SK-N-SH treated with all-trans-retinoic acid at 6 μM for 48 hours (cell line): ENCODE measurements at regions not wholly inside any gene's neighbourhood (a gene's known extent, or its start where the extent isn't known, plus 50 kb on each side); places are given as distances from the start of the nearest gene placed in this dataset.

Experiments used
- ATAC-seq: fragments of 200-7000 bp; cut with Tn5 transposase; 3 replicates; pipeline ENCODE4 v1.9.1; 2020; ENCODE audit warnings: mild to moderate bottlenecking, moderate library complexity
- ARNTL ChIP-seq: fragments of 450-650 bp; formaldehyde crosslinking; IDR thresholded peaks from 2 replicates; pipeline ENCODE4 v1.5.0; 2020; ENCODE audit warnings: low read depth, mild to moderate bottlenecking, moderate library complexity, borderline replicate concordance
- BACH2 ChIP-seq: fragments of 250-450 bp; sonication (Bioruptor Pico); IDR thresholded peaks from 2 replicates; pipeline ENCODE4 v1.9.0; 2021; ENCODE audit warnings: mild to moderate bottlenecking, borderline replicate concordance
- CSDC2 ChIP-seq: fragments of 250-450 bp; sonication (Bioruptor Pico); IDR thresholded peaks from 2 replicates; pipeline ENCODE4 v1.5.0; 2020; ENCODE audit warnings: mild to moderate bottlenecking, moderate library complexity
- ESRRG ChIP-seq: fragments of 250-450 bp; sonication (Bioruptor Pico); IDR thresholded peaks from 2 replicates; pipeline ENCODE4 v1.6.1; 2021; ENCODE audit warnings: mild to moderate bottlenecking
- GLIS3 ChIP-seq: fragments of 250-450 bp; sonication (Bioruptor Pico); IDR thresholded peaks from 2 replicates; pipeline ENCODE4 v1.5.0; 2020; ENCODE audit warnings: mild to moderate bottlenecking, moderate library complexity
- ISL1 ChIP-seq: fragments of 250-450 bp; sonication (Bioruptor Pico); IDR thresholded peaks from 2 replicates; pipeline ENCODE4 v2.1.2; 2022; ENCODE audit warnings: mild to moderate bottlenecking, moderate library complexity
- PPARA ChIP-seq: fragments of 250-450 bp; sonication (Bioruptor Pico); IDR thresholded peaks from 2 replicates; pipeline ENCODE4 v1.5.0; 2020; ENCODE audit warnings: mild to moderate bottlenecking, borderline replicate concordance
- RARB ChIP-seq: fragments of 250-450 bp; sonication (Bioruptor Pico); IDR thresholded peaks from 2 replicates; pipeline ENCODE4 v1.8.0; 2021; ENCODE audit warnings: mild to moderate bottlenecking, moderate library complexity
- SNAI2 ChIP-seq: fragments of 250-450 bp; sonication (Bioruptor Pico); IDR thresholded peaks from 2 replicates; pipeline ENCODE4 v1.5.0; 2020; ENCODE audit warnings: mild to moderate bottlenecking, moderate library complexity
- TCF4 ChIP-seq: fragments of 250-450 bp; sonication (Bioruptor Pico); IDR thresholded peaks from 2 replicates; pipeline ENCODE4 v1.8.0; 2021; ENCODE audit warnings: mild to moderate bottlenecking, moderate library complexity, borderline replicate concordance
- TOX ChIP-seq: fragments of 250-450 bp; sonication (Bioruptor Pico); IDR thresholded peaks from 2 replicates; pipeline ENCODE4 v1.8.0; 2021; ENCODE audit warnings: mild to moderate bottlenecking, moderate library complexity, borderline replicate concordance
- ZC3H10 ChIP-seq: fragments of 250-450 bp; sonication (Bioruptor Pico); IDR thresholded peaks from 2 replicates; pipeline ENCODE4 v1.5.1; 2021; ENCODE audit warnings: mild to moderate bottlenecking, moderate library complexity
- ZFP3 ChIP-seq: fragments of 250-450 bp; sonication (Bioruptor Pico); IDR thresholded peaks from 2 replicates; pipeline ENCODE4 v1.5.0; 2020; ENCODE audit warnings: mild to moderate bottlenecking, moderate library complexity
- ZFP30 ChIP-seq: fragments of 450-650 bp; formaldehyde crosslinking; IDR thresholded peaks from 2 replicates; pipeline ENCODE4 v1.5.0; 2022; ENCODE audit warnings: mild to moderate bottlenecking, moderate library complexity
- ZNF565 ChIP-seq: fragments of 450-650 bp; formaldehyde crosslinking; conservative IDR thresholded peaks from 2 replicates; pipeline ENCODE4 v1.5.0; 2020; ENCODE audit warnings: low read depth, mild to moderate bottlenecking, moderate library complexity
- ZNF70 ChIP-seq: fragments of 450-650 bp; formaldehyde crosslinking; IDR thresholded peaks from 2 replicates; pipeline ENCODE4 v1.5.0; 2020; ENCODE audit warnings: mild to moderate bottlenecking, moderate library complexity
- ZNF8 ChIP-seq: fragments of 450-650 bp; formaldehyde crosslinking; IDR thresholded peaks from 2 replicates; pipeline ENCODE4 v1.5.0; 2020; ENCODE audit warnings: mild to moderate bottlenecking, moderate library complexity
- TF ChIP-seq, protein P1 (sequence below): fragments of 250-450 bp; sonication (Bioruptor Pico); IDR thresholded peaks from 2 replicates; pipeline ENCODE4 v1.5.1; 2020; ENCODE audit warnings: low read depth, mild to moderate bottlenecking, moderate library complexity
- TF ChIP-seq, protein P2 (sequence below): fragments of 250-450 bp; sonication (Bioruptor Pico); IDR thresholded peaks from 2 replicates; pipeline ENCODE4 v1.8.0; 2021; ENCODE audit warnings: low read depth, mild to moderate bottlenecking, moderate library complexity, borderline replicate concordance
- TF ChIP-seq, protein P3 (sequence below): fragments of 250-450 bp; sonication (Bioruptor Pico); IDR thresholded peaks from 2 replicates; pipeline ENCODE4 v1.8.0; 2020; ENCODE audit warnings: mild to moderate bottlenecking, moderate library complexity, borderline replicate concordance

DNA sequence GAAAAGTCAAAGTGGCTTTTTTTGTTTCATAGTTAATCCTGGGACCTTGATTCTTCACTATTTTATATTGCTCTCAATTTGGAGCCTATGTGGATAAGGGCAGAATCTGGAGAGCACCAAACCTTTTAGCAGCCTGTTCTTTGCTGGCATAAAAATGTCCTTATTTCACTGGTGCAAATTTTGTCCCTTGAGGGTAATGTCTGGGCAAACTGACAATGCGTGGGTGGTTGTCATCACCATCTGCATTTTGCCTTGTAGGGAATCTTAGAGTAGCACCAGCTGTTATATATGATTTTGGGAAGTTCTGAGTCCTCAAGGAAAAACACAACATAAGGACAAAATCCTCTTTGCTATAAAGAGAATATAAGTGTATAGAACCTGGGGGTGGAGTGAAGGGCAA lies 336.9 kb upstream of the HTR2A start:
- no peak for ATAC-seq

DNA sequence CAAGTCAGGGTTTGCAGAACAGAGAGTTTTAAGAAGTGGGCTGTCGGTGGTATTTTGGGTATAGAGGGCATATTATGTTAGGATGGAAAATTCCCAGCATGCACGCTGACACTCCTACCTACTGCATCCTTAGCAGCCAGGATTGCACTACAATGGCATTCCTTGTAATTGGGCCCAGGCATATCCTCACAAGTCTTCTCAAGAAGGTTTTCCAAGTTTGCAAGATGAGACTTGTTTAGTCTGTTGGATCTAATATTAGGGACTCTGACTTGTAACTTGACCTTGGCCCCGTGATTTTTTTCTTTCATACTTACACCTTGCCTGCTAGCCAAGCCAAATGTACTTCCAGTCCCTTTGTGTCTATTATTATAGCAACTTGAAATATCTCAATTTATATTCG lies 335.7 kb upstream of the HTR2A start:
- no peak for ATAC-seq
- TF ChIP-seq ZNF70 (CRISPR knock-in tag) = no peak
- no peak for TF ChIP-seq RARB (CRISPR knock-in tag)
- TF ChIP-seq, protein P1, sequence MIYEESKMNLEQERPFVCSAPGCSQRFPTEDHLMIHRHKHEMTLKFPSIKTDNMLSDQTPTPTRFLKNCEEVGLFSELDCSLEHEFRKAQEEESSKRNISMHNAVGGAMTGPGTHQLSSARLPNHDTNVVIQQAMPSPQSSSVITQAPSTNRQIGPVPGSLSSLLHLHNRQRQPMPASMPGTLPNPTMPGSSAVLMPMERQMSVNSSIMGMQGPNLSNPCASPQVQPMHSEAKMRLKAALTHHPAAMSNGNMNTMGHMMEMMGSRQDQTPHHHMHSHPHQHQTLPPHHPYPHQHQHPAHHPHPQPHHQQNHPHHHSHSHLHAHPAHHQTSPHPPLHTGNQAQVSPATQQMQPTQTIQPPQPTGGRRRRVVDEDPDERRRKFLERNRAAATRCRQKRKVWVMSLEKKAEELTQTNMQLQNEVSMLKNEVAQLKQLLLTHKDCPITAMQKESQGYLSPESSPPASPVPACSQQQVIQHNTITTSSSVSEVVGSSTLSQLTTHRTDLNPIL (CRISPR knock-in tag) = no peak
- TF ChIP-seq SNAI2 (CRISPR knock-in tag) = no peak
- TF ChIP-seq ZFP3 (CRISPR knock-in tag) = no peak
- no peak for TF ChIP-seq CSDC2 (CRISPR knock-in tag)
- no peak for TF ChIP-seq BACH2 (CRISPR knock-in tag)
- TF ChIP-seq PPARA (CRISPR knock-in tag) = no peak
- no peak for TF ChIP-seq GLIS3
- TF ChIP-seq ISL1 (CRISPR knock-in tag) = no peak
- TF ChIP-seq ESRRG (CRISPR knock-in tag) = no peak
- TF ChIP-seq, protein P2, sequence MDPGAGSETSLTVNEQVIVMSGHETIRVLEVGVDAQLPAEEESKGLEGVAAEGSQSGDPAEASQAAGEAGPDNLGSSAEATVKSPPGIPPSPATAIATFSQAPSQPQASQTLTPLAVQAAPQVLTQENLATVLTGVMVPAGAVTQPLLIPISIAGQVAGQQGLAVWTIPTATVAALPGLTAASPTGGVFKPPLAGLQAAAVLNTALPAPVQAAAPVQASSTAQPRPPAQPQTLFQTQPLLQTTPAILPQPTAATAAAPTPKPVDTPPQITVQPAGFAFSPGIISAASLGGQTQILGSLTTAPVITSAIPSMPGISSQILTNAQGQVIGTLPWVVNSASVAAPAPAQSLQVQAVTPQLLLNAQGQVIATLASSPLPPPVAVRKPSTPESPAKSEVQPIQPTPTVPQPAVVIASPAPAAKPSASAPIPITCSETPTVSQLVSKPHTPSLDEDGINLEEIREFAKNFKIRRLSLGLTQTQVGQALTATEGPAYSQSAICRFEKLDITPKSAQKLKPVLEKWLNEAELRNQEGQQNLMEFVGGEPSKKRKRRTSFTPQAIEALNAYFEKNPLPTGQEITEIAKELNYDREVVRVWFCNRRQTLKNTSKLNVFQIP (CRISPR knock-in tag) = no peak
- no peak for TF ChIP-seq TOX

More for the DNA sequence above, 336.9 kb upstream of the HTR2A start:
- TF ChIP-seq, protein P1 (CRISPR knock-in tag) = no peak
- TF ChIP-seq ZFP3 (CRISPR knock-in tag) (no peak), TOX (no peak), CSDC2 (CRISPR knock-in tag) (no peak), ZC3H10 (CRISPR knock-in tag) (no peak), RARB (CRISPR knock-in tag) (no peak), ZNF565 (CRISPR knock-in tag) (no peak), ZNF70 (CRISPR knock-in tag) (no peak)

DNA sequence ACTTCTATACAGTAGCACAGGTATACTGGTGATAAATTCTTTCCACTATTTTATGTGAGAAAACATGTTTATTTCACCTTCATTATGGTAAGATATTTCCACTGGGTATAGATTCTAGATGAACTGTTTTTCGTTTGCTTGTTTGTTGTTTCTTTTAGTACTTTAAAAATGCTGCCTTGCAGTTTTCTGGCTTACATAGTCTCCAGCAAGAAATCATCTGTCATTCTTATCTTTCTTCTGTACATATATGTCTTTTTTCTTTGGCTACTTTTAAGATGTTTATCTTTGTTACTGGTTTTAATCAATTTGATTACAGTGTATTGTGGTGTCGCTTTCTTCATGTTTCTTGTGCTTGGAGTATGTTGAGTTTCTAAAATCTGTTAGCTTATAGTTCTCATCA lies 333.3 kb upstream of the HTR2A start:
- ATAC-seq = no peak
- TF ChIP-seq, protein P3, sequence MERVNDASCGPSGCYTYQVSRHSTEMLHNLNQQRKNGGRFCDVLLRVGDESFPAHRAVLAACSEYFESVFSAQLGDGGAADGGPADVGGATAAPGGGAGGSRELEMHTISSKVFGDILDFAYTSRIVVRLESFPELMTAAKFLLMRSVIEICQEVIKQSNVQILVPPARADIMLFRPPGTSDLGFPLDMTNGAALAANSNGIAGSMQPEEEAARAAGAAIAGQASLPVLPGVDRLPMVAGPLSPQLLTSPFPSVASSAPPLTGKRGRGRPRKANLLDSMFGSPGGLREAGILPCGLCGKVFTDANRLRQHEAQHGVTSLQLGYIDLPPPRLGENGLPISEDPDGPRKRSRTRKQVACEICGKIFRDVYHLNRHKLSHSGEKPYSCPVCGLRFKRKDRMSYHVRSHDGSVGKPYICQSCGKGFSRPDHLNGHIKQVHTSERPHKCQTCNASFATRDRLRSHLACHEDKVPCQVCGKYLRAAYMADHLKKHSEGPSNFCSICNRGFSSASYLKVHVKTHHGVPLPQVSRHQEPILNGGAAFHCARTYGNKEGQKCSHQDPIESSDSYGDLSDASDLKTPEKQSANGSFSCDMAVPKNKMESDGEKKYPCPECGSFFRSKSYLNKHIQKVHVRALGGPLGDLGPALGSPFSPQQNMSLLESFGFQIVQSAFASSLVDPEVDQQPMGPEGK (CRISPR knock-in tag) = no peak
- TF ChIP-seq PPARA (CRISPR knock-in tag) = no peak
- no peak for TF ChIP-seq BACH2 (CRISPR knock-in tag)
- no peak for TF ChIP-seq ARNTL (CRISPR knock-in tag)
- no peak for TF ChIP-seq ZNF8 (CRISPR knock-in tag)
- TF ChIP-seq ZFP30 (CRISPR knock-in tag) = no peak

DNA sequence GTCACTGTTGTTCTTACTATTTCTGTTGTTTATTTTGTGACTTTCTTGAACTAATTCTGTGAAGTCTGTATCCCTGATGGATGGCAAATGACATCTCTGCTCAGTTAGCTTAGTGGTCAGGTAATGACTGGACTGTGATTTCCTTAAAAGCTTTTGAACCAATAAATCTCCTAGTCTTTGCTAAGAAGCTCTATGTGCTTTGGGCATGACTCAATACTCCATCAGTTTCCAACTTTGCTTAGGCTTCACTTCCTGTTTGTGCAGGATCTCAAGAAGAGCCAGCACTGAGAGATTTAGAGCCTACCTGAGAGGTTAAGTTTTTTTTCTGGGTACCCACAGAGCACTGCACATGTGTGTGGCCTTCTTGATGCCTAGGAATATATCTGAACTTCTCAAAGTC lies 329.7 kb upstream of the HTR2A start:
- TF ChIP-seq ZC3H10 (CRISPR knock-in tag) (no peak), TOX (no peak), ZNF565 (CRISPR knock-in tag) (no peak), TCF4 (CRISPR knock-in tag) (no peak), ESRRG (CRISPR knock-in tag) (no peak), SNAI2 (CRISPR knock-in tag) (no peak), PPARA (CRISPR knock-in tag) (no peak), BACH2 (CRISPR knock-in tag) (no peak), ARNTL (CRISPR knock-in tag) (no peak), GLIS3 (no peak), CSDC2 (CRISPR knock-in tag) (no peak), ISL1 (CRISPR knock-in tag) (no peak)
- TF ChIP-seq, protein P3 (CRISPR knock-in tag) = no peak
- ATAC-seq = no peak
